ENCODE measurements at regions not wholly inside any gene's neighbourhood (a gene's known extent, or its start where the extent isn't known, plus 50 kb on each side); places are given as distances from the start of the nearest gene placed in this dataset.

DNA sequence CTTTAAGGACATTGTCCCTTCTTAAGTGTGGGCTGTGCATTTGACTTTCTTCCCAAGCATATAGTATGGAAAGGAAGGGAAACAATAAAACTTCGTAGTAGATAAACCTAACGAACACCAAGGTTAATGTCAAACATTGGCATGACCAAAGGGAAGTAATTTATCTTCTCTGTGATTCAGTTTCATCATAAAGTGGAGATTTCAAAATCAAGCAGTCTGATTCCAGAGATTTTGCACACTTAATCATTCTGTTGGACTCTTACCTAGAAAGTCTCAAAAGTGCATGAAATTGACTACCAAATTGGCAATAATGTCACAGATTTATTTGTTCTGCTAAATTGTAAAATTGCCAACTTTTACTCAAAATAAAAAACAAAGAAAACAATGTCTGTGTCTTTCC, 559.7 kb downstream of the JRKL start:
- Histone ChIP-seq H3K27me3 (ENCODE audit: insufficient read depth, low read length, poor library complexity) (no peaks in the 10 kb centered on the region), H3K56ac (ENCODE audit: low read length) (no peak overlapping the region), H3K9ac (ENCODE audit: low read length) (no peak overlapping the region), H3K18ac (ENCODE audit: low read length) (no peak overlapping the region), H2BK120ac (ENCODE audit: low read depth, low read length) (no peak overlapping the region), H2BK5ac (ENCODE audit: low read length) (no peak overlapping the region), H4K8ac (ENCODE audit: low read depth, low read length) (no peak overlapping the region), H2BK15ac (replicated peaks; ENCODE audit: low read depth) (no peak overlapping the region), H3K23ac (ENCODE audit: low read length) (no peak overlapping the region), H3K4ac (ENCODE audit: low read depth, low read length) (no peak overlapping the region), H4K5ac (ENCODE audit: low read length) (no peak overlapping the region), H3K79me2 (ENCODE audit: control insufficient read depth, insufficient read depth, low read length) (no peaks in the 10 kb centered on the region), H3K4me3 (ENCODE audit: low read length) (no peak overlapping the region), H2AK5ac (ENCODE audit: low read length) (no peak overlapping the region), H3K36me3 (ENCODE audit: control insufficient read depth, insufficient read depth, low read length) (no peaks in the 10 kb centered on the region), H3K79me1 (ENCODE audit: low read length) (no peaks in the 10 kb centered on the region), H3K27ac (ENCODE audit: low read depth, low read length) (no peak overlapping the region), H3K4me1 (ENCODE audit: control insufficient read depth, low read depth, low read length) (no peaks in the 10 kb centered on the region), H3K4me2 (ENCODE audit: low read length) (no peak overlapping the region)
- WGBS (ENCODE audit: extremely low coverage, insufficient coverage, low lambda C conversion rate): no CpG with 5 or more reads among the region's 2 CpGs
- DNase-seq: no peak

DNA sequence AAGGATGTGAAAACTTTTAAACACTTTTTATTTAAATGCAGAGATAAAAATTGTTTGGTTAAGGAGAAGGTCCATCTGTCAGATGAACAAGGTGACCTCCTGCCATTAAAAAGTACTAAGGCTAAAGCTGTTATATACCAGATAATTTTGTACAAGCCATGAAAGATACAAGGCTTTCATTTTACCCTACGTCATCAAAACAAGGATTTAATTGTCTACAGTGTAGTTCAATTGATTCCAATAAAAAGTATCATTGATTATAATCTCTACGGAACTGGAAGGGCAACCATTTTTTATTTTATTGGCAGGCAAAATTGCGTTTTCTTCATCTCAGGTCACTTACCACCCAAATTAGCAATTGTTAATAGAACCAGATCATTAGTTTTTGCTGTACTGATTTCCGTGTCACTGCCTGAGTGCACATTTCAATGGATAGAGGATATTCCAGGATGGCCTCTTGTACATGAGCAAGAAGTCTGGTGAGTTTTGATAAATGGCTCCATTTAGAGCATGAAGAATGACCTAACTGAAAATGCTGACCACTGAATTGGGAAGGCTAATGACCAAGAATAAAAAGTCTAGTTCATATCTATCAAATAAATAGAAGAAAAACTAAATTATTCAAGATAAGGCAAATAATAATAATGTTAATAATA, 564.9 kb downstream of the JRKL start:
- Histone ChIP-seq H2BK15ac (replicated peaks; ENCODE audit: low read depth) (no peak overlapping the region), H3K18ac (ENCODE audit: low read length) (no peak overlapping the region), H3K56ac (ENCODE audit: low read length) (no peak overlapping the region), H2BK5ac (ENCODE audit: low read length) (no peak overlapping the region), H3K36me3 (ENCODE audit: control insufficient read depth, insufficient read depth, low read length) (no peaks in the 10 kb centered on the region), H3K27me3 (ENCODE audit: insufficient read depth, low read length, poor library complexity) (no peaks in the 10 kb centered on the region), H2AK5ac (ENCODE audit: low read length) (no peak overlapping the region), H4K8ac (ENCODE audit: low read depth, low read length) (no peak overlapping the region), H4K5ac (ENCODE audit: low read length) (no peak overlapping the region), H3K79me2 (ENCODE audit: control insufficient read depth, insufficient read depth, low read length) (no peaks in the 10 kb centered on the region), H3K9ac (ENCODE audit: low read length) (no peak overlapping the region), H3K79me1 (ENCODE audit: low read length) (no peaks in the 10 kb centered on the region), H2BK120ac (ENCODE audit: low read depth, low read length) (no peak overlapping the region), H3K4me1 (ENCODE audit: control insufficient read depth, low read depth, low read length) (no peaks in the 10 kb centered on the region), H3K23ac (ENCODE audit: low read length) (no peak overlapping the region), H3K4me3 (ENCODE audit: low read length) (no peak overlapping the region), H3K4ac (ENCODE audit: low read depth, low read length) (no peak overlapping the region), H3K27ac (ENCODE audit: low read depth, low read length) (no peak overlapping the region), H3K4me2 (ENCODE audit: low read length) (no peak overlapping the region)
- no CpG with 5 or more reads among the region's 4 CpGs for WGBS (ENCODE audit: extremely low coverage, insufficient coverage, low lambda C conversion rate)
- DNase-seq: no peak

DNA sequence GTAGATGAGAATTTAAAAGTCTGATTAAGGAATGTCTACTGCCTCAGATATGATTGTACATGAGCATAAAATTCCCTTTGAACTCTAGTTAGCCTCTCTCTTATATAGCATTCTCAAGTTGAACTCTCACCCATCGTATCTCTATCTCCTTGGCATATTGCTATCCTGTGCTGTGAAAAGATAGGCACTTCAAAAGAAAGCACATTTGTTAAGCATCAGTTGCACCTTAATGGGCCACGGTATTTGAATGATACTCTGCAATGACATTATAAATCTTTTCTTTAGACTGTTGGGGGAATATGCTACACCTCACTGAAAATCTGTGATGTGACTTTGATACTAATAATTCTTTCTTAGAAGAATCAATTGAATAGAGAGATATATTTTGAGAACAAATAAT, 570.7 kb downstream of the JRKL start:
- H3K27me3 ChIP-seq (ENCODE audit: insufficient read depth, low read length, poor library complexity): no peaks in the 10 kb centered on the region
- no peak overlapping the region for H2BK5ac ChIP-seq (ENCODE audit: low read length)
- WGBS (ENCODE audit: extremely low coverage, insufficient coverage, low lambda C conversion rate): no CpG with 5 or more reads among the region's 2 CpGs
- H3K79me2 ChIP-seq (ENCODE audit: control insufficient read depth, insufficient read depth, low read length): no peaks in the 10 kb centered on the region
- no peak overlapping the region for H3K4me3 ChIP-seq (ENCODE audit: low read length)
- no peak for DNase-seq
- H4K5ac ChIP-seq (ENCODE audit: low read length): no peak overlapping the region
- no peak overlapping the region for H4K8ac ChIP-seq (ENCODE audit: low read depth, low read length)
- H3K36me3 ChIP-seq (ENCODE audit: control insufficient read depth, insufficient read depth, low read length): no peaks in the 10 kb centered on the region
- H2BK15ac ChIP-seq (replicated peaks; ENCODE audit: low read depth): no peak overlapping the region
- H3K79me1 ChIP-seq (ENCODE audit: low read length): no peaks in the 10 kb centered on the region
- no peak overlapping the region for H3K9ac ChIP-seq (ENCODE audit: low read length)
- H3K18ac ChIP-seq (ENCODE audit: low read length): no peak overlapping the region
- no peak overlapping the region for H2AK5ac ChIP-seq (ENCODE audit: low read length)
- no peaks in the 10 kb centered on the region for H3K4me1 ChIP-seq (ENCODE audit: control insufficient read depth, low read depth, low read length)
- no peak overlapping the region for H3K23ac ChIP-seq (ENCODE audit: low read length)
- no peak overlapping the region for H3K56ac ChIP-seq (ENCODE audit: low read length)
- H3K4ac ChIP-seq (ENCODE audit: low read depth, low read length): no peak overlapping the region
- H2BK120ac ChIP-seq (ENCODE audit: low read depth, low read length): no peak overlapping the region
- no peak overlapping the region for H3K27ac ChIP-seq (ENCODE audit: low read depth, low read length)
- H3K4me2 ChIP-seq (ENCODE audit: low read length): no peak overlapping the region

DNA sequence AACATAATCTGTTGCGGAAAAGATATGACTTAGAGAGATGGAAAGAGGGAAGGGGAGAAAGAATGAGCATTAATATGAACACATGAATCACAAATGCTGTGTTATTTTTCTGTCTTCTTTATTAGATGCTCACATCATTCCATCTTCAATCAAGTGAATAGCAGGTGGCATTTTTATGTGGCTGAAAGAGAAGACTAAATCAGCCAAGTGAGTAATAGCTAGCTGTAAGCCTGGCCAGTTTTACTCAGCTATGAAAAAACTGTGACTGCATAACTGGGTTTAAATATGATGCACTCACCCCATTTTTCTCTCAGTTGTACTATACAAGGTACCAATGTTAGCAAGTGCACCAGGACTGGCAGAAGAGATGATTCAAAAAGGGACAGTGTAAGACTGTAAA, 571.1 kb downstream of the JRKL start:
- H3K79me2 ChIP-seq (ENCODE audit: control insufficient read depth, insufficient read depth, low read length): no peaks in the 10 kb centered on the region
- no peaks in the 10 kb centered on the region for H3K36me3 ChIP-seq (ENCODE audit: control insufficient read depth, insufficient read depth, low read length)
- H3K4me2 ChIP-seq (ENCODE audit: low read length): no peak overlapping the region
- H2AK5ac ChIP-seq (ENCODE audit: low read length): no peak overlapping the region
- no peak overlapping the region for H2BK15ac ChIP-seq (replicated peaks; ENCODE audit: low read depth)
- no peak overlapping the region for H3K4ac ChIP-seq (ENCODE audit: low read depth, low read length)
- no peak overlapping the region for H3K18ac ChIP-seq (ENCODE audit: low read length)
- no peak overlapping the region for H3K9ac ChIP-seq (ENCODE audit: low read length)
- no peaks in the 10 kb centered on the region for H3K27me3 ChIP-seq (ENCODE audit: insufficient read depth, low read length, poor library complexity)
- H4K5ac ChIP-seq (ENCODE audit: low read length): no peak overlapping the region
- H2BK5ac ChIP-seq (ENCODE audit: low read length): no peak overlapping the region
- H3K79me1 ChIP-seq (ENCODE audit: low read length): no peaks in the 10 kb centered on the region
- no peak for DNase-seq
- H3K27ac ChIP-seq (ENCODE audit: low read depth, low read length): no peak overlapping the region
- no peak overlapping the region for H3K56ac ChIP-seq (ENCODE audit: low read length)
- no peak overlapping the region for H4K8ac ChIP-seq (ENCODE audit: low read depth, low read length)
- WGBS (ENCODE audit: extremely low coverage, insufficient coverage, low lambda C conversion rate): no CpG with 5 or more reads among the region's 1 CpG
- no peak overlapping the region for H3K23ac ChIP-seq (ENCODE audit: low read length)
- no peak overlapping the region for H3K4me3 ChIP-seq (ENCODE audit: low read length)
- no peaks in the 10 kb centered on the region for H3K4me1 ChIP-seq (ENCODE audit: control insufficient read depth, low read depth, low read length)
- H2BK120ac ChIP-seq (ENCODE audit: low read depth, low read length): no peak overlapping the region

DNA sequence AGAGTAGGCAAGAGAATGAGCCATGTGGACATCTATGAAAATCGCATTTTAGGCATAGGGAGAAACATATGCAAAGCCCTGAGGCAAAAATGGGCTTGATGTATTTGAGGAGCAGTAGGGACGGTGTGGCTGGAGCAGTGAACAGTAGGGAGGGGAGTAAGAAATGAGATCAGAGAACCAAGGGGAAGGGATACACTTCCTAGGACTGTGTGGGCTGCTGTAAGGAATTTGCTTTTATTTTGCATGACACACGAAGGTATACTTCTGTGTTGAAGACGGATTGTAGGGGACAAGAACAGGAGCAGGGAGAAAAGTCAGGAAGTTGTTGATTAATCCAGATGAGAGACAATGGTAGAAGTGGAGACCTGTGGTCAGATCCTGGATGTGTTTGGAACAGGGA, 572.1 kb downstream of the JRKL start:
- Histone ChIP-seq H2AK5ac (ENCODE audit: low read length) (no peak overlapping the region), H2BK5ac (ENCODE audit: low read length) (no peak overlapping the region), H3K23ac (ENCODE audit: low read length) (no peak overlapping the region), H3K18ac (ENCODE audit: low read length) (no peak overlapping the region), H3K27me3 (ENCODE audit: insufficient read depth, low read length, poor library complexity) (no peaks in the 10 kb centered on the region), H3K36me3 (ENCODE audit: control insufficient read depth, insufficient read depth, low read length) (no peaks in the 10 kb centered on the region), H3K9ac (ENCODE audit: low read length) (no peak overlapping the region), H2BK120ac (ENCODE audit: low read depth, low read length) (no peak overlapping the region), H3K27ac (ENCODE audit: low read depth, low read length) (no peak overlapping the region), H3K4me3 (ENCODE audit: low read length) (no peak overlapping the region), H3K4me2 (ENCODE audit: low read length) (no peak overlapping the region), H3K4ac (ENCODE audit: low read depth, low read length) (no peak overlapping the region), H4K8ac (ENCODE audit: low read depth, low read length) (no peak overlapping the region), H2BK15ac (replicated peaks; ENCODE audit: low read depth) (no peak overlapping the region), H3K4me1 (ENCODE audit: control insufficient read depth, low read depth, low read length) (no peaks in the 10 kb centered on the region), H3K79me1 (ENCODE audit: low read length) (no peaks in the 10 kb centered on the region), H3K56ac (ENCODE audit: low read length) (no peak overlapping the region), H3K79me2 (ENCODE audit: control insufficient read depth, insufficient read depth, low read length) (no peaks in the 10 kb centered on the region), H4K5ac (ENCODE audit: low read length) (no peak overlapping the region)
- WGBS (ENCODE audit: extremely low coverage, insufficient coverage, low lambda C conversion rate): no CpG with 5 or more reads among the region's 4 CpGs
- DNase-seq: no peak

DNA sequence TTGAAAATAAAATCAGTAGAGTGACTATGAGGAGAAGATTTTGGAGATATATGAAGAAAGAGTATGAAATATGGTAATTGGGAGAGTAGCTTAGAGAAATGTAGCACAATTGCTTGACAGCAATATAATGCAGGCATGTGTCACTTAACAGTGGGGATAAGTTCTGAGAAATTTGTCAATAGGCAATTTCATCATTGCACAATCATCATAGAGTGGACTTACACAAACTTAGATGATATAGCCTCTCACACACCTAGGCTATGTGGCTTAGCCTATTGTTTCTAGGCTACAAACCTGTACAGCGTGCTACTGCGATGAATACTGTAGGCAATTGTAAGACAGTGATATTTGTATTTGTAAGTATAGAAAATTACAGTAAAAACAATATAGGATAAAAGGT, 573.6 kb downstream of the JRKL start:
- Histone ChIP-seq H2BK5ac (ENCODE audit: low read length) (no peak overlapping the region), H3K4me2 (ENCODE audit: low read length) (no peak overlapping the region), H3K9ac (ENCODE audit: low read length) (no peak overlapping the region), H3K4ac (ENCODE audit: low read depth, low read length) (no peak overlapping the region), H3K79me1 (ENCODE audit: low read length) (no peaks in the 10 kb centered on the region), H2AK5ac (ENCODE audit: low read length) (no peak overlapping the region), H3K4me3 (ENCODE audit: low read length) (no peak overlapping the region), H2BK15ac (replicated peaks; ENCODE audit: low read depth) (no peak overlapping the region), H3K79me2 (ENCODE audit: control insufficient read depth, insufficient read depth, low read length) (no peaks in the 10 kb centered on the region), H3K56ac (ENCODE audit: low read length) (no peak overlapping the region), H3K23ac (ENCODE audit: low read length) (no peak overlapping the region), H3K36me3 (ENCODE audit: control insufficient read depth, insufficient read depth, low read length) (no peaks in the 10 kb centered on the region), H3K4me1 (ENCODE audit: control insufficient read depth, low read depth, low read length) (no peaks in the 10 kb centered on the region), H4K5ac (ENCODE audit: low read length) (no peak overlapping the region), H2BK120ac (ENCODE audit: low read depth, low read length) (no peak overlapping the region), H3K27ac (ENCODE audit: low read depth, low read length) (no peak overlapping the region), H3K18ac (ENCODE audit: low read length) (no peak overlapping the region), H3K27me3 (ENCODE audit: insufficient read depth, low read length, poor library complexity) (no peaks in the 10 kb centered on the region), H4K8ac (ENCODE audit: low read depth, low read length) (no peak overlapping the region)
- DNase-seq: no peak
- no CpG with 5 or more reads among the region's 2 CpGs for WGBS (ENCODE audit: extremely low coverage, insufficient coverage, low lambda C conversion rate)

Data from mesendoderm (in vitro differentiated cells).